ENCODE measurements at regions not wholly inside any gene's neighbourhood (a gene's known extent, or its start where the extent isn't known, plus 50 kb on each side); places are given as distances from the start of the nearest gene placed in this dataset.
"Not testable (repeated sequence)": the region's sequence is repeated elsewhere in the genome, so short reads cannot be mapped to it uniquely, and the experiment has no call there.

GRCh38 chr2:35931115-35931514 is 424.5 kb upstream of the CRIM1 start:
- DNase-seq = no peak

GRCh38 chr2:35929551-35929950 is 426.0 kb upstream of the CRIM1 start:
- no peak for DNase-seq

- no peak for DNase-seq
These were observed 435.5 kb upstream of the CRIM1 start for GRCh38 chr2:35920061-35920460.

GRCh38 chr2:35915261-35915660 is 440.3 kb upstream of the CRIM1 start:
- DNase-seq = no peak

GRCh38 chr2:35891936-35892335 is 463.6 kb upstream of the CRIM1 start:
- DNase-seq = no peak

GRCh38 chr2:35891528-35891927 is 464.1 kb upstream of the CRIM1 start:
- DNase-seq = no peak

- no peak for DNase-seq
These were observed 468.4 kb upstream of the CRIM1 start for GRCh38 chr2:35887146-35887545.

GRCh38 chr2:35873921-35874320 is 481.7 kb upstream of the CRIM1 start:
- DNase-seq = no peak

- DNase-seq = no peak
These were observed 483.9 kb upstream of the CRIM1 start for GRCh38 chr2:35871672-35872071.

GRCh38 chr2:35870713-35871112 is 484.9 kb upstream of the CRIM1 start:
- DNase-seq = no peak

GRCh38 chr2:35864141-35864540 is 491.4 kb upstream of the CRIM1 start:
- no peak for DNase-seq

- no peak for DNase-seq
These were observed 497.4 kb upstream of the CRIM1 start for GRCh38 chr2:35858216-35858615.

GRCh38 chr2:35857498-35857897 is 498.1 kb upstream of the CRIM1 start:
- no peak for DNase-seq

- no peak for DNase-seq
These were observed 524.2 kb upstream of the CRIM1 start for GRCh38 chr2:35831385-35831784.

GRCh38 chr2:35830833-35831232 is 524.7 kb upstream of the CRIM1 start:
- no peak for DNase-seq

GRCh38 chr2:35827086-35827485 is 528.5 kb upstream of the CRIM1 start:
- no peak for DNase-seq

- DNase-seq = no peak
These were observed 532.9 kb upstream of the CRIM1 start for GRCh38 chr2:35822716-35823115.

- no peak for DNase-seq
These were observed 533.9 kb upstream of the CRIM1 start for GRCh38 chr2:35821675-35822074.

GRCh38 chr2:35820391-35820790 is 535.2 kb upstream of the CRIM1 start:
- no peak for DNase-seq

GRCh38 chr2:35819033-35819432 is 536.5 kb upstream of the CRIM1 start:
- no peak for DNase-seq

- DNase-seq = not testable (repeated sequence)
These were observed 537.2 kb upstream of the CRIM1 start for GRCh38 chr2:35818359-35818758.

- not testable (repeated sequence) for DNase-seq
These were observed 541.0 kb upstream of the CRIM1 start for GRCh38 chr2:35814597-35814996.

- DNase-seq = no peak
These were observed 552.5 kb upstream of the CRIM1 start for GRCh38 chr2:35803126-35803525.

GRCh38 chr2:35794796-35795450 is 560.7 kb upstream of the CRIM1 start:
- no peak for DNase-seq

- no peak for DNase-seq
These were observed 565.3 kb upstream of the CRIM1 start for GRCh38 chr2:35790292-35790691.

- DNase-seq = no peak
These were observed 567.0 kb upstream of the CRIM1 start for GRCh38 chr2:35788543-35788942.
